NCI-H446 (cell line): ENCODE measurements at regions not wholly inside any gene's neighbourhood (a gene's known extent, or its start where the extent isn't known, plus 50 kb on each side); places are given as distances from the start of the nearest gene placed in this dataset.

Experiments
- DNase-seq, 2 experiments: peaks; one replicate each; lab custom pipeline; 2025; lab: John Stamatoyannopoulos, UW

- DNase-seq: no peak
Observed at GRCh38 chr2:107627926-107628325, 198.8 kb upstream of the RGPD4 start.

DNA sequence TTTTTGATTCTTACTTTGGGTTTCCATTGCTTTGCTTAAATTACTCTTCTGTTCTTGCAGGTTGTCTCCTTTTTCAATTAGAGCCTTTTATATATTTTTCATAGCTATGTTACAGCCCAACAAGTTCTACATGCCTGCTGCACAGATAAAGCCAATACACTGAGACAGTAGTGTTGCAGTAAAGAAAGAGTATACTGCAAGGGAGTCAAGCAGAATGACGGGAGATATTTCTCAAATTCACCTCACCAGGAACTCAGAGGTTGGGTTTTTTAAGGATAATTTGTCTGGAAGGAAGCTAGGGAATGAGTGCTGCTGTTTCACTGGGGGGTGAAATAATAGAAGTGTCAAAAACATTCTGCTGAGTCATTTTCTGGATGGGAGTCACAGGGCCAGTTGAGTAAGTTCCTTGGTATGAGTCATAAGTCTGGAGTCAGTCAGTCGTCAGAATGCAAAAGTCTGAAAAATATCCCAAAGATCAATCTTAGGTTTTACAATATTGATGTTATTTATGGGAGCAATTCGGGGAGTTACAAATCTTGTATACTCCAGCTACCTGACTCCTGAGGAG lies 193.0 kb upstream of the RGPD4 start:
- no peak for DNase-seq

DNA sequence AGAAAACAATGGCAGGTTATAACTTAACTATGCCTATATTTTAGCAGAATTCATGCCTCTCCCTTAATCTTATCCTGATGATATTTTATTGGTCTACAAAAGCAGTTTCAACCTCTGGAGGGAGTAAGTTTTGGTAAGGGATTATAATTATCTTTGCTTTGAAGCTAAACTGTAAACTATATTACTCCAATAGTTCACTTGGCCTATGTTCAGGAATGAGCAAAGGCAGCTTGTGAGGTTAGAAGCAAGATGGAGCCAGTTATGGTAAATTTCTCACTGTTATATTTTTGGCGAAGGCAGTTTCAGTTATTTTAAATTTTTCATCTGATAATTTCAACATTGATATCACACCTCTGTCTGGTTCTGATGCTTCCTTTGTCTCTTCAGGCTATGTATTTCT lies 192.5 kb upstream of the RGPD4 start:
- no peak for DNase-seq

DNA sequence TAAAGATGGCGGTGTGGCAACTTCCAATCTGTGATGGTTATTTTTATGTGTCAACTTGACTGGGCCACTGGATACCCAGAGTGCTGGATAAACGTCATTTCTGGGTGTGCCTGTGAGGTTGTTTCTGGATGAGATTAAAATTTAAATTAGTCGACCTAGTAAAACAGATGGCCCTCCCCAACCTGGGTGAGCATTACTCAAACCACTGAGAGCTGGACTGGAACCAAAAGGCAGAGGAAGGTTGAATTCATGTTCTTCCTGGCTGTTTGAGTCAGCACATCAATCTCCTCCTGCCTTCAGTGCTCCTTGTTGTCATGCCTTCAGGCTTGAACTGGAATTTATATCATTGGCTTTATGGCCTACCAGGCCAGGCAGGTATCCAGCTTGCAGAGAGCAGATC lies 190.8 kb upstream of the RGPD4 start:
- no peak for DNase-seq

GRCh38 chr2:107645586-107645985 lies 181.1 kb upstream of the RGPD4 start:
- DNase-seq: no peak

DNA sequence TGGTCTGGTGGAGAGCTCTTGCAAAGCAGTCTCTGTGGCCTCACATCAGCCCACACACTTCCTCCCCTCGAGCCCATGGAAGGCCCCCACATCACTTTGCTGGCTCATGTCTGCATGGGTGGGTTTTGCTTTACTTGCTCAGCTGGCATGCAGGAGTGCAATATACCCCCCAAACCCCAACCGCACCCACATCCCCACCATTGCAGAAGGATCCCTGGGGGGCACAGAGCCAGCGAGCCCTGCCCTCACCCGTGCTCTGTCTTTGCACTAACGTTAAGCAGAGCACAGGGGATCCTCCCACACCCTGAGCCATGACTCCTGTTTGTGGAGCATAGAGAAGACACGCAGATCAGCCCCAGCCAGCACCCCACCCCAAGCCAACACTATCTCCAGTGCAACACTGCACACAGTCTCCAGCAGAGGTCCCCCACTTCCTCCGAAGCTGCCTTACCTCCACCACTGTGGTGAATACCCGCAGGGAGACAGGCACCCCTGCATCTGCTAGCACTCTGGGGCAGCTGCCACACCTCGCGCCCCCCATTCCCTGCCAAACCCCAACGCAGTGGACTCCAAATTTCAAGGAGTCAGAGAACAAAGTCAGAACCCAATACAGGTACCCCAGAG lies 177.8 kb upstream of the RGPD4 start:
- no peak for DNase-seq

DNA sequence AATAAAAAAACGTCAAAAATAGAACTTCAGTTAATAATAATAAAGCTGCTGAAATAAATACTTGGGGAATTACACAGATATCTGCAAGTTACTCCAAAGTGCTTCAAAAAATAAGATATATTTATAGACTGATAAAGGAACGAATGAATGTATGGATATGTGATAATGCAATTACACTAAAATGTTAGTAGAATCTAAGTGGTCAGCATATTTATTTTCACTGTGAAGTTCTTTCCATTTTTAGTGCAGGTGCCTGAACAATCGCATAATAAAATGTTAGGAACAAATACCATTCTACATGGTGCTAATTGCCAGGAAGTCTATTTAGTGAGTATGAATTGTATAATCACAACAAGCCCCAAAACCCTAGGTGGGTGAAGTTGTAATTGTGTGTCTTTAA lies 169.6 kb upstream of the RGPD4 start:
- no peak for DNase-seq

DNA sequence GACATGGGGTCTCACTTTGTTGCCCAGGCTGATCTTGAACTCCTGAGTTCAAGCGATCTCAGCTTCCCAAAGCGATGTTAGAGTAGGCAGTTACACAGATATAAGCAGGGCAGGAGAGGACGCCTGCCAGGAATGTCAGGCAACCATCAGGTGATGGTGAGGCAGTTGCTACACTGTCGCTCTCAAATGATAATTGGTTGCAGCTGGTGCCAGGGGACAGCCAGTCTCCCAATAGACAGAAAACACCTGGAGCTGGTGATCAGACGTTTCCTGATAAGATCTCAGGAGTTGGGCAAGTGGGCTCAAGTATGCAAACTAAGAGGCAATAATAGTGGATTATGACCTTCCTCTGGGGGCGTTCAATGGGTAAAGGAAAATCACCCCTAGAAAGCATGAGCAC lies 163.1 kb upstream of the RGPD4 start:
- no peak for DNase-seq

DNA sequence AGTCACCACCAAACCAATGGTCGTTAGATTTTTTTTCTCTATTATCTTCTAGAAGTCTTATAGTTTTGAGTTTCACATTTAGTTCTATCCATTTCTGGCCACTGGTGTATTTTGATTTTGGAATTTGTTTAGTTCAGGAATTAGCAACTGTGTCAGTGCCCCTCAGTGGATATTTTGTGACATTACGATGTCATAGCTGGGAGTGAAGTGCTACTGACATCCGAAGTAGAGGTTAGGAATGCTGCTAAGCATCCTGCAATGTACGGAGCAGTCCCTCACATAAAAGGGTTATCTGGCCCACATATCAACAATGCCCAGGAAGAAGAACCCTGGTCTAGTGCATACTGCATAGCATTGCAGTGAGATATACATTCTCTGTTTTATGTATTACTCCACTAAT lies 157.4 kb upstream of the RGPD4 start:
- peak in 1 of 2 experiments; percentile 4 for DNase-seq

DNA sequence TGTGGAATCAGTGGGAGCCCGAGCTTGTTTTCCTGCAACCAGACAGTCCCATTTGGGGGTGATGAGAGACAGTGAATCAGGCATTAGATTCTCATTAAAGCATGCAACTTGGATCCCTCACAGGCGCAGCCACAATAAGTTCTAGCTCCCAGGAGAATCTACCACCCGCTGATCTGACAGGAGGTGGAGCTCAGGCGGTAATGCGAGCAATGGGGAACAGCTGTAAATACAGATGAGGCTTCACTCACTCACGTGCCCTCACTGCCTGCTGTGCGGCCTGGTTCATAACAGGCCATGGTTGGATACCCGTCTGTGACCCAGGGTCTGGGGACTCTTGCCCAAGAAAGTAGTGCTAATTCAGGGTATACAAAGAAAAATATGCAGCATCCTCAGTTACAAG lies 144.8 kb upstream of the RGPD4 start:
- DNase-seq: no peak

DNA sequence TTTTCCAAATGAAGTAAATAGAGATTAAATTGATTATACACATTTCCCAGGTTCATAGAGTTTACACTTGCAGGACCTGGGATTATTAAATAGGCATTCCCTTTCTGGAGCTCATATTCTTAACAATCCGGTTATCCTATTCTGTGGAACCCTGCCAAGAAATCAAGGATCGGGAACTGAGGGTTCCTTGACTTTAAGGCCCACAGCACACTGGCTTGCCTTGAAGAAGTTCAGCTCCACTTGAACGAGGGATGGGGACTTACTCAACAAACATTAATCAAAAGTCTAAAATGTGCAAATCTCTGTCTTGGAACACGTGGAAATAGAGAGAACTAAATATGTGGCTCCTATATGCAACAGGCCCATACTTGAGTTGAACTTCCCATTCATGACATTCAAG lies 142.3 kb upstream of the RGPD4 start:
- DNase-seq: no peak

DNA sequence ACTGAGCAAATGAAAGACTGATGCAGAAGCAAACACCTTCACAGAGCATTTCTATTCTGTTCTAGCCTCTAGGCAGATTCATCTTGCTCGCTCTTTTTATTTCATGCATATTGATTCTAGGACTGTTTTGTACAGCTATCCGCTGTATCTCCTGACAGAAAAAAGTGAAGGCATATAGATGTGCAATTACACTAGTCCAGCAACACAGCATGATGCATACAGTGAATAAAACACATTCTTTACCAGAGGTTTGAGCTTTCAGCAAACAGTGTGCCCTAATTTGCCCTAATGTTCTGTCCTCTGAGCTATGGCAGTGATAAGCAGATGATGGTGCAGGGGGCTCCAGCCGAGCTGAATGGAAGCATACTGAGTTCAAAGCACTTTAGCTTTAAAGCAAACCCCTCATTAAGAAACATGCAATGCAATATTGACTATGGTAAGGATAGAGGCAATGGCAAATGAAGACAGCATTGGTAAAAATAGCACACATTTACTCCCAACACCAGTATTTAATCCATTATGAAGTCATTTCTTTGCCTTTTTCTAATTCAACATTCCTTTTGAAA lies 141.2 kb upstream of the RGPD4 start:
- DNase-seq: no peak

DNA sequence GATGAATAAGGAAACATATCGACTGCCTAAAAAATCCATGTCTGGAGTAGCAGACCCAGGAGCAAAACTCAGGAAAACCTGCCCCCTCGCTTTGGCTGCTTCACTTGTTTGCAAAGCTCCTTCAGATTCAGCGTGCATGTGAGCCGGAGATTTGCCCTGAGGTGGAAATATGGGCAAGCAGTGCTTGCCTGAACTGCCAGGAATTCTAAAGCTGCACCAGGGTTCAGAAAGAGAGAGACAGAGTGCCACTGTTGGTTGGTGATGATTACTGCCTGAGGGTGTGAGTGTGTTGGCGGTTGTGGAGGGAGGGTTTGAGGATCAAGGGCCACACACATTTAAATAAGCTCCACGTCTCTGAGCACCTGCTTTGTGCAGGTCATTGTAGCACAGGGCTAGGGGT lies 139.6 kb upstream of the RGPD4 start:
- no peak for DNase-seq

- no peak for DNase-seq
Observed at GRCh38 chr2:107688135-107688534, 138.6 kb upstream of the RGPD4 start.

GRCh38 chr2:107693604-107694003 lies 133.1 kb upstream of the RGPD4 start:
- DNase-seq: no peak

GRCh38 chr2:107694667-107695066 lies 132.0 kb upstream of the RGPD4 start:
- DNase-seq: no peak

DNA sequence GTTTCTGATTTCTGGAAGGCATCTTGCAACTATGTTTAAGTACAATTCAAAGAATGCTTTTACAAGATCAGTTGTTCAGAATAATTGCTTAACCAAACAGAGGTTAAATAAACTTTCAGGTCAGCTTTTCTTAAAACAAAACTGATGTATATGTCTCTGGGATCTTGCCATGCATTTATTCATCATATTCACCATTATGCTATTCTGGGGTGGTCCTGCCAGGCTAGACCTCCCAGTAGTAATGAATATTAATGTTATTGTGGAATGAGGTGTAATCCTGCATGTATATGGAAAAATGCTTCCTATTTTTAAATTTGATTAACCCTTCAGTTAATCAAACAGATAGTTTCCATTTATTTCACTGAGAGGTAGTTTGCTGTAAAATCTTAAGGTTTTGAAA lies 129.3 kb upstream of the RGPD4 start:
- DNase-seq: no peak

DNA sequence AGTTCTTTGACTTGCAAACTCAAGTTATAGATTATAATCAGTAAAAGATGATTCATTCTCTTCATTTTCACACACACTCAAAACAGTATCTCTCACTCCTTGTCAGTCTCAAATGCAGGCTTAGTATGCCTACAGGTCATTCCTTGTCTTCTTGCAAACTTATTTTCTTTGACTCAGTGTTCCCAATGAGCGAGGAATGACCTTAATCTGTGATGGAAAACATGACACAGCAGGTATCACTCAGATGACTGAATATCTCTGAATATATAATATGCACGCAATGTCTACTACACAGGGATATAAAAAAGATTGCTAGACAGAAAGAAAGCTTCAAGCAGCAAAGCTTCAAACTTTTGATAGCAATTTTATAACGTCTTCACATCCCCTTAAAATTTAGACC lies 127.8 kb upstream of the RGPD4 start:
- no peak for DNase-seq

- no peak for DNase-seq
Observed at GRCh38 chr2:107700073-107700472, 126.6 kb upstream of the RGPD4 start.

- no peak for DNase-seq
Observed at GRCh38 chr2:107711941-107712340, 114.8 kb upstream of the RGPD4 start.

DNA sequence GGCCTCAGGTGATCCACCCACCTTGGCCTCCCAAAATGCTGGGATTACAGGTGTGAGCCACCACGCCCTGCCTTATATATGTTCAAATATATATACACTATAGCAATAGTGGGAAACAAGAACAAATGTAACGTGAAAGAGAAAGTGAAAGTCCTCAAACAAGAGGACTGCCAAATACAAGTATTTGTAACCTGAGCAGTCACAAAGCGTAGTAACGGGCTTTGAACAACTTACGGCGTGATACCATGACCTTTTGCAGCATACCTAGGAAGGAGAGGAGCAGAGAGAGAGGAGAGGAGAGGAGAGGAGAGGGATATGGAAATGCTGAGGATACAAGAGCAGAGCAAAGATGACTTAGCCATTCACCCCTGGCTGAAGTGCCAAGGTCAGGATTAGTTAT lies 113.8 kb upstream of the RGPD4 start:
- DNase-seq: no peak

- no peak for DNase-seq
Observed at GRCh38 chr2:107717661-107718060, 109.0 kb upstream of the RGPD4 start.

DNA sequence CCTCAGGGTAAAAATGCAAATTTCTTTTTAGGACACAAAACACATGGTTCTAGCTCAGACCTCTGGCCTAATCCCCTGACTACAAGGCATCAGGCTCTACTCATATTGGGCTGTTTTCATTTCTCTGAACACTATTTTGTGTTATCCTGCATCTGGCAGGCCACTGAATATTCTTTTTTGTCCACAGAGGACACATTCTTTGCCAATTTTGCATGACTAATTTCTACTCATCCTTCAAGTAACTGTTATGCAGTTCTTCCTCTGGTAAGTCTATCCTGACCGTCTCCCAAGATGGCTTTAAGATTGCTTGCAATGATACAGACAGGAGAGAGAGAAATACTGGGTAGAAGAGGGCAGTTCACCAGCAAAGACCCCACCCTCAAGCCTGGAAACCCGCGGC lies 107.6 kb upstream of the RGPD4 start:
- no peak for DNase-seq

GRCh38 chr2:107719836-107720235 lies 106.9 kb upstream of the RGPD4 start:
- DNase-seq: no peak
